ENCODE measurements at regions not wholly inside any gene's neighbourhood (a gene's known extent, or its start where the extent isn't known, plus 50 kb on each side); places are given as distances from the start of the nearest gene placed in this dataset.

GRCh38 chr20:34163307-34163706 lies 51.3 kb upstream of the EIF2S2 start:
- DNase-seq (ENCODE audit: low read depth, low spot score): no peak

GRCh38 chr20:34164381-34164984 lies 52.4 kb upstream of the EIF2S2 start:
- no peak for DNase-seq (ENCODE audit: low read depth, low spot score)

GRCh38 chr20:34165018-34165619 lies 53.1 kb upstream of the EIF2S2 start:
- DNase-seq (ENCODE audit: low read depth, low spot score): no peak

- no peak for DNase-seq (ENCODE audit: low read depth, low spot score)
These were observed 59.6 kb upstream of the EIF2S2 start for GRCh38 chr20:34171640-34172039.

DNA sequence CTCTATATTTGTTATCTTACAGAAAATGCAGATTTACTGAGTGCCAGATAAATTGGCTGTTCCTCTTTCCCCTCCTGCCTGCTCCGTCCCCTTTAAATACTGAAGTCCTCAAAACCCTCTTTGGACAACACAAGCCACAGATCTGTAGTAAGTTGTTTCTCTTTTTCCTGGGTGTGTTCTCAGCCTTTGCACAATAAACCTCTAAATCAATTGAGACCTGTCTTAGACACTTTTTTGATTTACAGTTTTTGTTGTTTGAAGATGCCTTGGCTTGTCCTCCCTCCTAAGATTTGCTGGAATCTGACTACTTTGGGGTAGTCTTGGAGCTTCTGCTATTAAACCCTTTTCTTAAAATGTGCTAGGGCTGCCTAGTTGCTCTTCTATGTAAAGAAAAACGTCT lies 60.9 kb upstream of the EIF2S2 start:
- DNase-seq (ENCODE audit: low read depth, low spot score): no peak

DNA sequence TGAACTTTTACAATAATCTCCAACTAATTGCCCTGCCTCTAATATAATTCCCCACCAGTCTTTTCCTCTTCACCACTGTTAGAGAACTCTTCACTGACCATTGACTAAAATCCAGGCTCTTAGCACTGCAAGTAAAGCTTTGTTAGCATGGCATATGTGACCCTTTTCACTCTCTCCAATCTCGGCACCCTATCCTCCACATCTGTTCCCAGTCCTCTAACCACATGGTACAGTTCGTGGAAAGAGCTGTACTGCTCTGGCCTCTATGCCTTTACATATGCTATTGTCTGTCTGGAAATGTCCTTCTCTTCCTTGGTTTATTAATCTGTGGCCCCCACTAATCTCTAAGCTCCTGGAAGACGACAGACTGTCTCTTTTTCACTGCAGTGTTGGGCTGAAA lies 63.0 kb upstream of the EIF2S2 start:
- DNase-seq (ENCODE audit: low read depth, low spot score): no peak

DNA sequence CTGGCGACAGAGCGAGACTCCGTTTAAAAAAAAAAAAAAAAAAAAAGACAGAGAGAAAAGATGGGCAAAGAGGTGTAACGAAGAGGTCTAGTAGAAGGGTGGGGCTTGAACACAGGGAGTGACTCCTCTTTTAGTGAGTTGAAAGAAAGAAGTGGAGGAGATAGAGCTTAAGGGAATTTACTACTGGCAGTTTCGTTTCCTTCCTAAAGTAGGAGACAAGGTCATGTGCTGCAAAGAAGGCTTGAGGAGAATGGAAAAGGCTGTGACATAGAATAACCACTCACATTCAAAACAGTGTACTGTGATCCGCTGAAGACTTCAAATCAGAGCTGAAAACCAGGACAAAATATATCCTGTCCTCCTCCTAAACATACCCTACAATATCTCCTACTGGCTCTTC lies 63.8 kb upstream of the EIF2S2 start:
- DNase-seq (ENCODE audit: low read depth, low spot score): no peak

DNA sequence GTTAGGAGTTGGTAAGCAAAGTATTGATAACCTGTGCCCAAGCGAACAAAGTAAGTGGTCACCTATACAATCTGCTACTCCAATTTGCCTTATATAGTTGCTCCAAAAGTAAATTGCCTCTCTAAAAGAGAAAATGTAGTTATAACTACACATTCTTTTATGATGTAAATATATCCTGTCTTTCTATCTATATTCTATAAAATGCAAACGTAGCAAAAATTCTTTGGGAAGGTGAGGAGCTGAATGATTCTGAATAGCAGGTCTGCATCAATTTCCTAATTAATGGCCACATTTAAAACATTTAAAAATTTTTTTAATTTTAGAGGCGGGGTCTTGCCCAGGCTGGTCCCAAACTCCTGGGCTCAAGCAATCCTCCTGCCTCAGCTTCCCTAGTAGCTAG lies 64.2 kb upstream of the ASIP start:
- no peak for DNase-seq (ENCODE audit: low read depth, low spot score)

GRCh38 chr20:34179637-34180360 lies 61.4 kb upstream of the ASIP start:
- no peak for DNase-seq (ENCODE audit: low read depth, low spot score)

DNA sequence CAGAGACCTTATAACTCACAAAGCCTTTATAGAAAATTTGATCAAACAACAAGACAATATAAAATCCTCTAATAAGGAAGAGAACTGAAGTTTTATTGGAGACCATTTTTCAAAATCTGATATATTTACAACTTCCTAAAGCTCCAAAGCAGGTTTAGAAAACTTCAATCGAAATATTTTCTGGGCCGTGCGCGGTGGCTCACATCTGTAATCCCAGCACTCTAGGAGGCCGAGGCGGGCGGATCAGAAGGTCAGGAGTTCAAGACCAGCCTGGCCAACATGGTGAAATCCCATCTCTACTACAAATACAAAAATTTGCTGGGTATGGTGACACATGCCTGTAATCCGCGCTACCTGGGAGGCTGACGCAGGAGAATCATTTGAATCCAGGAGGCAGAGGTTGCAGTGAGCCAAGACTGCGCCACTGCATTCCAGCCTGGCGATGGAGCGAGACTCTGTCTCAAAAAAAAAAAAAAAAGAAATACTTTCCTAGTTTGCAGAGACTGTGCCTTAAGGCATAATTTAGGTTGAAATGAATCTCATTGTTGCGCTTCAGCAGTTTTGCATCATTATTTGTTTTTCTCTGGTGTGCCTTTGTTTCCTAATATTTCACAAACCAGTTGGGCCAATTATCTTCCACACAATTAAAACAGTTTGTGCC lies 60.6 kb upstream of the ASIP start:
- DNase-seq (ENCODE audit: low read depth, low spot score): peak; percentile 9

DNA sequence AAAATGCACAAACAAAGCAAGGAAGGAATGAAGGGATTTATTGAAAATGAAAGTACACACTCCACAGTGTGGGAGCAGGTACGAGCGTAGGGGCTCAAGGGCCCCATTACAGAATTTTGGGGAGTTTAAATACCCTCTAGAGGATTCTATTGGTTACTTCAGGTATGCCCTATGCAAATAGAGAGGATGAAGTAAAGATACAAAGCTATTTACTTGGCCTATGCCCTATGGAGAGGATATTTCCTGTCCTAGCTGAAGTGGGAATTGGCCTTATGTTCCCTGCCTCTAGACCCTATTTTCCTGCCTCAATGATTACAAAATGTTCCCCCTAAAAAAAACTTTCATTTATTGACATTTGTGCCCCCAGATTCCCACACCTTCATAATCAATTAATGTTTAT lies 59.7 kb upstream of the ASIP start:
- DNase-seq (ENCODE audit: low read depth, low spot score): no peak

GRCh38 chr20:34185766-34186620 lies 55.2 kb upstream of the ASIP start:
- DNase-seq (ENCODE audit: low read depth, low spot score): no peak

DNA sequence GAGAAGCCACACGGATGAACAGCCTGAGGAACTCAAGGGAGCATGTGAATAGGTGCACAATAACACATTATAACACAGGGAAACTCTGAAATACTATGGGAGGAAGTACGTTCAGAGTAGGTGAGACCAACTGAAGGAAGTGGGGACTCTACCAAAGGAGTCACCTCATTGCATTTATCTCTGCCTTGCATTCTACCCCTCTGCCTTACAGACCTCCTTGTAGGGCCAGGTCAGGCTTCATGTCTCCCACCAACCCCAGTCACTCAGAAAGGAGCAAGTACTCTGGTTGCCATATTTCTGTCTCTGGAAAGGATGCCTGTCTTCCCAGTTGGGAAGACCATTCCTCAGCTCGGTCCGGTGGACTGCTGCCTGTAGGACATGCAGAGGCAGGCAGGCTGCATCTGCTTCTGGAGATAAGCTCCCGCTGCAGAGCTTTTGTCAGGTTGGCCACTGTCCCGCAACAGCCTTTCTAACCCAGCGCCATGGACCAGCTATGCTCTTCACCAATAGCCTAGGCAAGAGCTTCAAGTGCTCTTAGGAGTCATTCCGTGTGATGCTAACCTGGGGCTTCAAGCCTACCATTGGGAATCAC lies 51.6 kb upstream of the ASIP start:
- DNase-seq (ENCODE audit: low read depth, low spot score): no peak

- no peak for DNase-seq (ENCODE audit: low read depth, low spot score)
These were observed 51.0 kb upstream of the ASIP start for GRCh38 chr20:34190262-34190661.

GRCh38 chr20:34190679-34191090 lies 50.5 kb upstream of the ASIP start:
- peak; percentile 91 for DNase-seq (ENCODE audit: low read depth, low spot score)
